Osteoblast (primary cell): ENCODE measurements at regions not wholly inside any gene's neighbourhood (a gene's known extent, or its start where the extent isn't known, plus 50 kb on each side); places are given as distances from the start of the nearest gene placed in this dataset.

ENCODE experiments used
- DNase-seq: peaks from one replicate; pipeline ENCODE4 v3.0.0; 2011; ENCODE audit warnings: low spot score, mixed read lengths; ENCODE audit not compliant: insufficient read length; ENCODE audit errors: missing footprints
- H2AFZ ChIP-seq: 2 replicates; pipeline ENCODE4 v1.6.0; 2011; ENCODE audit warnings: mild to moderate bottlenecking, low read length
- H3K27ac ChIP-seq: 2 replicates; pipeline ENCODE4 v1.5.1; 2011; ENCODE audit warnings: mild to moderate bottlenecking, low read depth, low read length, moderate library complexity
- H3K27me3 ChIP-seq: 2 replicates; pipeline ENCODE4 v1.6.0; 2012; ENCODE audit warnings: mild to moderate bottlenecking, control low read depth, inconsistent platforms, low read length, moderate library complexity; ENCODE audit not compliant: insufficient read depth
- H3K36me3 ChIP-seq: 2 replicates; pipeline ENCODE4 v1.5.1; 2011; ENCODE audit warnings: mild to moderate bottlenecking, low read length, control low read depth, moderate library complexity; ENCODE audit not compliant: insufficient read depth
- H3K4me1 ChIP-seq: 2 replicates; pipeline ENCODE4 v1.5.1; 2011; ENCODE audit warnings: mild to moderate bottlenecking, low read length, control low read depth, moderate library complexity; ENCODE audit not compliant: insufficient read depth
- H3K4me2 ChIP-seq: 2 replicates; pipeline ENCODE4 v1.6.0; 2011; ENCODE audit warnings: mild to moderate bottlenecking, low read length; ENCODE audit not compliant: insufficient read depth
- H3K4me3 ChIP-seq: fragments of 200-600 bp; sonication (generic); 3 replicates; pipeline ENCODE4 v1.5.1; 2012; ENCODE audit warnings: mild to moderate bottlenecking, low read length, inconsistent platforms; ENCODE audit not compliant: insufficient read depth
- H3K79me2 ChIP-seq: 2 replicates; pipeline ENCODE4 v1.6.0; 2012; ENCODE audit warnings: mild to moderate bottlenecking, low read length, control low read depth, inconsistent platforms; ENCODE audit not compliant: insufficient read depth
- H3K9me3 ChIP-seq: 2 replicates; pipeline ENCODE4 v1.5.1; 2011; ENCODE audit warnings: low read depth, low read length, control low read depth
- H4K20me1 ChIP-seq: 2 replicates; pipeline ENCODE4 v1.6.0; 2012; ENCODE audit warnings: mild to moderate bottlenecking, low read length, control low read depth; ENCODE audit not compliant: insufficient read depth
- CTCF ChIP-seq: IDR thresholded peaks from 2 replicates; pipeline ENCODE4 v1.5.1; 2011; ENCODE audit warnings: mild to moderate bottlenecking, low read depth, low read length, moderate library complexity; ENCODE audit errors: extremely low read depth

- H3K4me3 ChIP-seq, result no peak overlapping the region
- H4K20me1 ChIP-seq, result no peaks in the 10 kb centered on the region
- H2AFZ ChIP-seq, result no peak overlapping the region
- no peak for TF ChIP-seq CTCF
- no peak for DNase-seq
- peak overlapping the region; percentile 21 for H3K27ac ChIP-seq
- peak overlapping the region; percentile 37 for H3K4me2 ChIP-seq
- H3K9me3 ChIP-seq, result no peaks in the 10 kb centered on the region
- H3K4me1 ChIP-seq, result peaks cover 15% of the 10 kb centered on the region
- no peaks in the 10 kb centered on the region for H3K36me3 ChIP-seq
- peaks cover 8% of the 10 kb centered on the region for H3K79me2 ChIP-seq
- H3K27me3 ChIP-seq, result no peaks in the 10 kb centered on the region
Measured at GRCh38 chr15:62505762-62506161, 340.7 kb upstream of the C2CD4B start.

- H2AFZ ChIP-seq, result no peak overlapping the region
Measured at GRCh38 chr15:62506217-62506805, 341.2 kb upstream of the C2CD4B start.

GRCh38 chr15:62509395-62509958, 344.4 kb upstream of the C2CD4B start:
- Histone ChIP-seq H3K9me3 (no peaks in the 10 kb centered on the region), H2AFZ (no peak overlapping the region), H3K4me1 (peaks cover 15% of the 10 kb centered on the region), H3K79me2 (peaks cover 16% of the 10 kb centered on the region), H4K20me1 (peaks cover 13% of the 10 kb centered on the region), H3K27me3 (no peaks in the 10 kb centered on the region), H3K36me3 (no peaks in the 10 kb centered on the region), H3K27ac (no peak overlapping the region), H3K4me3 (no peak overlapping the region), H3K4me2 (no peak overlapping the region)
- TF ChIP-seq CTCF, result no peak
- DNase-seq, result no peak

More at GRCh38 chr15:62506217-62506805, 341.2 kb upstream of the C2CD4B start:
- DNase-seq, result peak; percentile 57
- Histone ChIP-seq H3K4me3 (no peak overlapping the region), H3K27ac (peak overlapping the region; percentile 21), H4K20me1 (no peaks in the 10 kb centered on the region), H3K9me3 (no peaks in the 10 kb centered on the region), H3K79me2 (peaks cover 11% of the 10 kb centered on the region), H3K4me2 (peak overlapping the region; percentile 37), H3K27me3 (no peaks in the 10 kb centered on the region), H3K4me1 (peaks cover 15% of the 10 kb centered on the region), H3K36me3 (no peaks in the 10 kb centered on the region)
- TF ChIP-seq CTCF, result no peak

GRCh38 chr15:62510791-62511190, 345.7 kb upstream of the C2CD4B start:
- Histone ChIP-seq H3K4me1 (peaks cover 11% of the 10 kb centered on the region), H3K36me3 (no peaks in the 10 kb centered on the region), H4K20me1 (peaks cover 13% of the 10 kb centered on the region), H3K27ac (no peak overlapping the region), H3K4me3 (no peak overlapping the region), H3K27me3 (no peaks in the 10 kb centered on the region), H3K9me3 (no peaks in the 10 kb centered on the region), H3K79me2 (peaks cover 16% of the 10 kb centered on the region), H3K4me2 (no peak overlapping the region), H2AFZ (no peak overlapping the region)
- no peak for TF ChIP-seq CTCF
- no peak for DNase-seq
